K562 (cell line): ENCODE measurements at regions not wholly inside any gene's neighbourhood (a gene's known extent, or its start where the extent isn't known, plus 50 kb on each side); places are given as distances from the start of the nearest gene placed in this dataset.

Source experiments
- ATAC-seq: fragments of 200-7000 bp; cut with Tn5 transposase; 3 replicates; pipeline ENCODE4 v1.9.1; 2020; ENCODE audit warnings: moderate library complexity
- BruUV-seq: library from RNA; stranded (reverse); fragments of 400-500 nt; replicated peaks from 2 replicates; lab custom pipeline; 2021; lab: Mats Ljungman, UMichigan
- CTCF ChIA-PET: fragments of 300-600 bp; formaldehyde crosslinking; extraction: SDS; loops from one replicate; lab custom pipeline; 2021; ENCODE audit warnings: low intra/inter-chr PET ratio; lab: Yijun Ruan, JAX
- POLR2A ChIA-PET: fragments of 300-600, 350-650 bp; sonication (Branson Sonifier 250); formaldehyde crosslinking; extraction: SDS; loops from one replicate; lab custom pipeline; 2021; ENCODE audit warnings: antibody characterized with exemption, inconsistent platforms; lab: Yijun Ruan, JAX
- DNase-seq, 4 experiments: peaks; one replicate each; pipeline versions ENCODE4 v3.0.0 to v3.0.0-alpha.2; 2011 to 2018; ENCODE audit warnings: low spot score in 3 of 4, mixed read lengths in 3 of 4; ENCODE audit errors: extremely low read depth in 1 of 4
- FAIRE-seq: peaks from 2 replicates; lab custom pipeline; 2011; peaks lifted over from hg19 to GRCh38; lab: Jason Lieb, UNC
- H2AFZ ChIP-seq: 2 replicates; pipeline ENCODE4 v1.6.0; 2011; ENCODE audit warnings: low read depth, low read length, control low read depth, inconsistent platforms
- H3K27ac ChIP-seq: fragments of 200-600 bp; 3 replicates; pipeline ENCODE4 v1.8.0; 2011; ENCODE audit warnings: low read depth, mild to moderate bottlenecking, control low read depth, inconsistent platforms, low read length, moderate library complexity, mixed read lengths; ENCODE audit errors: extremely low read depth
- H3K27me3 ChIP-seq, 2 experiments: fragments of 300-600 bp in 1 of 2; 2 replicates in 1 of 2; 3 replicates in 1 of 2; pipeline versions ENCODE4 v1.6.0 to v1.8.0; 2011; ENCODE audit warnings: inconsistent platforms in 2 of 2, low read length in 2 of 2, mild to moderate bottlenecking in 1 of 2, mixed read lengths in 1 of 2, moderate library complexity in 1 of 2; ENCODE audit not compliant: control insufficient read depth in 2 of 2, insufficient read depth in 2 of 2
- H3K36me3 ChIP-seq: fragments of 300-600 bp; 3 replicates; pipeline ENCODE4 v1.8.0; 2011; ENCODE audit warnings: mild to moderate bottlenecking, low read length, inconsistent platforms; ENCODE audit not compliant: control insufficient read depth, insufficient read depth
- H3K4me1 ChIP-seq, 2 experiments: fragments of 200-600 bp in 1 of 2; replicated peaks in 1 of 2; 2 replicates in 1 of 2; 3 replicates in 1 of 2; pipeline versions ENCODE4 v1.5.1 to v1.8.0; 2011; ENCODE audit warnings: inconsistent platforms in 2 of 2, low read length in 2 of 2, mild to moderate bottlenecking in 1 of 2, mixed read lengths in 1 of 2, moderate library complexity in 1 of 2; ENCODE audit not compliant: control insufficient read depth in 2 of 2, insufficient read depth in 2 of 2
- H3K4me2 ChIP-seq: 2 replicates; pipeline ENCODE4 v1.6.1; 2011; ENCODE audit warnings: low read length, control low read depth, inconsistent platforms, mixed read lengths; ENCODE audit not compliant: insufficient read depth
- H3K4me3 ChIP-seq: fragments of 200-600 bp; sonication (generic), shearing (Covaris generic); 2 replicates; pipeline ENCODE4 v1.5.1; 2016; ENCODE audit warnings: control low read depth, inconsistent platforms
- H3K79me2 ChIP-seq: fragments of 200-600 bp; 3 replicates; pipeline ENCODE4 v1.8.0; 2011; ENCODE audit warnings: low read length, inconsistent platforms; ENCODE audit not compliant: control insufficient read depth, insufficient read depth
- H3K9ac ChIP-seq, 2 experiments: 2 replicates each; pipeline versions ENCODE4 v1.6.0 to v1.6.1; 2011; ENCODE audit warnings: low read depth in 2 of 2, low read length in 2 of 2, control low read depth in 1 of 2, inconsistent platforms in 1 of 2, mild to moderate bottlenecking in 1 of 2, mixed read lengths in 1 of 2; ENCODE audit not compliant: insufficient read depth in 1 of 2
- H3K9me1 ChIP-seq: one replicate; pipeline ENCODE4 v1.6.0; 2011; ENCODE audit warnings: inconsistent platforms, mild to moderate bottlenecking, low read length, moderate library complexity; ENCODE audit not compliant: control insufficient read depth, insufficient read depth
- H3K9me3 ChIP-seq: replicated peaks from 2 replicates; pipeline ENCODE4 v1.5.1; 2011; ENCODE audit warnings: low read depth, low read length, inconsistent platforms; ENCODE audit not compliant: control insufficient read depth, insufficient read depth
- H4K20me1 ChIP-seq: replicated peaks from 2 replicates; pipeline ENCODE4 v1.6.1; 2011; ENCODE audit warnings: low read length, inconsistent platforms, mixed read lengths; ENCODE audit not compliant: control insufficient read depth, insufficient read depth
- BRD4 ChIP-seq: fragments of 200-600 bp; sonication (generic); IDR thresholded peaks from 2 replicates; pipeline ENCODE4 v1.6.1; 2017; ENCODE audit warnings: inconsistent platforms
- ETV6 ChIP-seq, 3 experiments: fragments of 150-350 bp in 1 of 3; sonication (generic) in 1 of 3; formaldehyde crosslinking in 1 of 3; IDR thresholded peaks; 2 replicates each; pipeline versions ENCODE4 v1.6.1 to v1.8.0; 2014 to 2022; ENCODE audit warnings: borderline replicate concordance in 2 of 3, low read depth in 2 of 3, antibody characterized with exemption in 1 of 3, low read length in 1 of 3, mild to moderate bottlenecking in 1 of 3, missing genetic modification reagents in 1 of 3
- KDM4B ChIP-seq, 2 experiments: fragments of 450-650 bp in 1 of 2; sonication (generic) in 1 of 2; IDR thresholded peaks; 2 replicates each; pipeline ENCODE4 v1.6.1; 2016 to 2017; ENCODE audit warnings: borderline replicate concordance in 2 of 2, antibody characterized with exemption in 1 of 2, low read depth in 1 of 2, mild to moderate bottlenecking in 1 of 2
- POLR2A ChIP-seq: fragments of 450-650 bp; conservative IDR thresholded peaks from 2 replicates; pipeline ENCODE4 v1.6.1; 2016
- SETDB1 ChIP-seq: IDR thresholded peaks from one replicate; pipeline ENCODE4 v1.6.1; 2012; ENCODE audit warnings: low read length, control low read depth, inconsistent platforms
- TEAD1 ChIP-seq, 2 experiments: fragments of 450-650 bp in 1 of 2; sonication (generic) in 1 of 2; formaldehyde crosslinking; IDR thresholded peaks; 2 replicates each; pipeline versions ENCODE4 v1.4.0 to v1.8.0; 2020 to 2022; ENCODE audit warnings: mild to moderate bottlenecking in 2 of 2, missing genetic modification reagents in 1 of 2
- ZC3H11A ChIP-seq: IDR thresholded peaks from 2 replicates; pipeline ENCODE4 v1.6.1; 2012; ENCODE audit warnings: low read depth, low read length, improper control_type of control experiment
- in situ Hi-C: fragments of 300-500 bp; cut with MboI; formaldehyde crosslinking; loops from 4 replicates; pipeline ENCODE4 v1.15.0; 2018; ENCODE audit warnings: inconsistent platforms, mixed read lengths
- intact Hi-C: fragments of 100-400 bp; cut with micrococcal nuclease; formaldehyde crosslinking; loops from 2 replicates; pipeline ENCODE4 v1.14.2; 2022
- TF ChIP-seq, protein P1 (sequence below): fragments of 450-650 bp; formaldehyde crosslinking; IDR thresholded peaks from 2 replicates; pipeline ENCODE4 v1.4.0; 2022; ENCODE audit warnings: missing genetic modification characterization
- TF ChIP-seq, protein P2 (sequence below): sonication (generic); formaldehyde crosslinking; IDR thresholded peaks from 2 replicates; pipeline ENCODE4 v1.9.0; 2022; ENCODE audit warnings: mild to moderate bottlenecking, missing genetic modification reagents
- TF ChIP-seq, protein P3 (sequence below): fragments of 250-450 bp; sonication (Bioruptor Pico); IDR thresholded peaks from 2 replicates; pipeline ENCODE4 v1.6.1; 2021; ENCODE audit warnings: mild to moderate bottlenecking

DNA sequence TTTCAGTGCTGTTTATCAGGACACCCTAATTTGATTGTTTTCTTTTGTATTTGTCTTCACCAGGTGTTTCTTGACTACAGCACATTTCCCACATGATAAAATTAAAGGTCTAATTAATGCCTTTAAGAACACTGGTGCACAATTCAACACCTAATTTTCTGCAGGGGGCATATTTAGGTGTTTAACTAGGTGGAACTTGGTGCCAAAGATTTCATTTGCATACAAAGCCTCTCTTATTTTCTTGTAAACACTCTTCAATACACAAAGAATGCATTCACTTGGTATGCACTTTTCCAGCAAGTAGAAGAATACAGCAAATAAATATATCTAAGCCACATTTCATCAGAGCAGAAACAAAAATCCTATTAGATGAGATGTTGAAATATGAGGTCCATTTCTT lies 646.2 kb upstream of the FOXG1 start:
- DNase-seq, result no peak
- POLR2A ChIA-PET, result no interaction called here
- Histone ChIP-seq H3K9me1 (no peaks in the 10 kb centered on the region), H3K4me3 (no peak overlapping the region), H4K20me1 (no peaks in the 10 kb centered on the region), H3K27ac (no peak overlapping the region), H3K9me3 (no peaks in the 10 kb centered on the region), H3K27me3 (no peaks in the 10 kb centered on the region), H3K36me3 (no peaks in the 10 kb centered on the region), H2AFZ (no peak overlapping the region), H3K9ac (no peak overlapping the region), H3K4me1 (no peaks in the 10 kb centered on the region), H3K4me2 (no peak overlapping the region), H3K79me2 (no peaks in the 10 kb centered on the region)
- CTCF ChIA-PET, result no interaction called here
- intact Hi-C loops (no loop called here), in situ Hi-C loops (no loop called here)
- ATAC-seq, result no peak
- no TSS peak for BruUV-seq
- TF ChIP-seq, protein P1, sequence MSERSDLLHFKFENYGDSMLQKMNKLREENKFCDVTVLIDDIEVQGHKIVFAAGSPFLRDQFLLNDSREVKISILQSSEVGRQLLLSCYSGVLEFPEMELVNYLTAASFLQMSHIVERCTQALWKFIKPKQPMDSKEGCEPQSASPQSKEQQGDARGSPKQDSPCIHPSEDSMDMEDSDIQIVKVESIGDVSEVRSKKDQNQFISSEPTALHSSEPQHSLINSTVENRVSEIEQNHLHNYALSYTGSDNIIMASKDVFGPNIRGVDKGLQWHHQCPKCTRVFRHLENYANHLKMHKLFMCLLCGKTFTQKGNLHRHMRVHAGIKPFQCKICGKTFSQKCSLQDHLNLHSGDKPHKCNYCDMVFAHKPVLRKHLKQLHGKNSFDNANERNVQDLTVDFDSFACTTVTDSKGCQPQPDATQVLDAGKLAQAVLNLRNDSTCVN, result no peak
- no peak for TF ChIP-seq ZC3H11A
- TF ChIP-seq ETV6 (IDR thresholded peaks at IDR 0.05; ENCODE audit: borderline replicate concordance in 1 of 2, low read depth in 2 of 2, low read length in 1 of 2), result no peak
- no peak for TF ChIP-seq ETV6 (CRISPR knock-in tag; IDR thresholded peaks at IDR 0.05; ENCODE audit: borderline replicate concordance)
- no peak for TF ChIP-seq SETDB1
- TF ChIP-seq BRD4, result no peak
- TF ChIP-seq, protein P2, sequence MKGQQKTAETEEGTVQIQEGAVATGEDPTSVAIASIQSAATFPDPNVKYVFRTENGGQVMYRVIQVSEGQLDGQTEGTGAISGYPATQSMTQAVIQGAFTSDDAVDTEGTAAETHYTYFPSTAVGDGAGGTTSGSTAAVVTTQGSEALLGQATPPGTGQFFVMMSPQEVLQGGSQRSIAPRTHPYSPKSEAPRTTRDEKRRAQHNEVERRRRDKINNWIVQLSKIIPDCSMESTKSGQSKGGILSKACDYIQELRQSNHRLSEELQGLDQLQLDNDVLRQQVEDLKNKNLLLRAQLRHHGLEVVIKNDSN (CRISPR knock-in tag), result no peak
- no peak for TF ChIP-seq KDM4B (IDR thresholded peaks at IDR 0.05; ENCODE audit: borderline replicate concordance in 2 of 2, low read depth in 1 of 2)
- no peak for TF ChIP-seq TEAD1 (CRISPR knock-in tag; IDR thresholded peaks at IDR 0.05)
- TF ChIP-seq, protein P3, sequence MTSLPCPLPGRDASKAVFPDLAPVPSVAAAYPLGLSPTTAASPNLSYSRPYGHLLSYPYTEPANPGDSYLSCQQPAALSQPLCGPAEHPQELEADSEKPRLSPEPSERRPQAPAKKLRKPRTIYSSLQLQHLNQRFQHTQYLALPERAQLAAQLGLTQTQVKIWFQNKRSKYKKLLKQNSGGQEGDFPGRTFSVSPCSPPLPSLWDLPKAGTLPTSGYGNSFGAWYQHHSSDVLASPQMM (CRISPR knock-in tag), result no peak
- TF ChIP-seq POLR2A, result no peak
- FAIRE-seq, result no peak
